ENCODE measurements at regions not wholly inside any gene's neighbourhood (a gene's known extent, or its start where the extent isn't known, plus 50 kb on each side); places are given as distances from the start of the nearest gene placed in this dataset.

- Histone ChIP-seq H3K4me2 (ENCODE audit: low read length) (no peak overlapping the region), H4K20me1 (ENCODE audit: insufficient read depth, low read length) (no peaks in the 10 kb centered on the region), H2AFZ (ENCODE audit: low read depth, low read length) (no peak overlapping the region), H3K9me3 (ENCODE audit: insufficient read depth, low read length) (no peaks in the 10 kb centered on the region), H3K4me1 (ENCODE audit: low read length) (no peaks in the 10 kb centered on the region), H3K9ac (ENCODE audit: low read length) (no peak overlapping the region), H3K79me2 (ENCODE audit: low read length) (no peaks in the 10 kb centered on the region), H3K27ac (ENCODE audit: low read length) (no peak overlapping the region), H3K27me3 (ENCODE audit: low read depth, low read length) (no peaks in the 10 kb centered on the region), H3K4me3 (ENCODE audit: low read length) (no peak overlapping the region), H3K36me3 (replicated peaks; ENCODE audit: low read depth, low read length) (no peaks in the 10 kb centered on the region)
- no peak for TF ChIP-seq CTCF (IDR thresholded peaks at IDR 0.05; ENCODE audit: low read depth, low read length)
- no peak for TF ChIP-seq EZH2phosphoT487 (IDR thresholded peaks at IDR 0.05; ENCODE audit: low read depth)
Measured at GRCh38 chr10:25756784-25757183, 177.2 kb upstream of the MYO3A start.

GRCh38 chr10:25758041-25758457 lies 176.0 kb upstream of the MYO3A start:
- Histone ChIP-seq H3K4me1 (ENCODE audit: low read length) (no peaks in the 10 kb centered on the region), H3K9me3 (ENCODE audit: insufficient read depth, low read length) (no peaks in the 10 kb centered on the region), H3K9ac (ENCODE audit: low read length) (no peak overlapping the region), H3K27ac (ENCODE audit: low read length) (no peak overlapping the region), H4K20me1 (ENCODE audit: insufficient read depth, low read length) (no peaks in the 10 kb centered on the region), H3K36me3 (replicated peaks; ENCODE audit: low read depth, low read length) (no peaks in the 10 kb centered on the region), H3K4me2 (ENCODE audit: low read length) (no peak overlapping the region), H2AFZ (ENCODE audit: low read depth, low read length) (no peak overlapping the region), H3K4me3 (ENCODE audit: low read length) (no peak overlapping the region), H3K79me2 (ENCODE audit: low read length) (no peaks in the 10 kb centered on the region), H3K27me3 (ENCODE audit: low read depth, low read length) (no peaks in the 10 kb centered on the region)
- peak; percentile 73 for TF ChIP-seq CTCF (IDR thresholded peaks at IDR 0.05; ENCODE audit: low read depth, low read length)
- no peak for TF ChIP-seq EZH2phosphoT487 (IDR thresholded peaks at IDR 0.05; ENCODE audit: low read depth)

GRCh38 chr10:25758511-25758910 lies 175.5 kb upstream of the MYO3A start:
- H3K9ac ChIP-seq (ENCODE audit: low read length), result no peak overlapping the region
- no peak overlapping the region for H3K4me3 ChIP-seq (ENCODE audit: low read length)
- no peaks in the 10 kb centered on the region for H3K4me1 ChIP-seq (ENCODE audit: low read length)
- H3K79me2 ChIP-seq (ENCODE audit: low read length), result no peaks in the 10 kb centered on the region
- no peak overlapping the region for H2AFZ ChIP-seq (ENCODE audit: low read depth, low read length)
- no peaks in the 10 kb centered on the region for H3K9me3 ChIP-seq (ENCODE audit: insufficient read depth, low read length)
- no peak overlapping the region for H3K27ac ChIP-seq (ENCODE audit: low read length)
- TF ChIP-seq EZH2phosphoT487 (IDR thresholded peaks at IDR 0.05; ENCODE audit: low read depth), result no peak
- no peak for TF ChIP-seq CTCF (IDR thresholded peaks at IDR 0.05; ENCODE audit: low read depth, low read length)
- no peaks in the 10 kb centered on the region for H3K27me3 ChIP-seq (ENCODE audit: low read depth, low read length)
- H3K36me3 ChIP-seq (replicated peaks; ENCODE audit: low read depth, low read length), result no peaks in the 10 kb centered on the region
- no peak overlapping the region for H3K4me2 ChIP-seq (ENCODE audit: low read length)
- H4K20me1 ChIP-seq (ENCODE audit: insufficient read depth, low read length), result no peaks in the 10 kb centered on the region

GRCh38 chr10:25761937-25762336 lies 172.1 kb upstream of the MYO3A start:
- Histone ChIP-seq H4K20me1 (ENCODE audit: insufficient read depth, low read length) (no peaks in the 10 kb centered on the region), H2AFZ (ENCODE audit: low read depth, low read length) (no peak overlapping the region), H3K4me1 (ENCODE audit: low read length) (no peaks in the 10 kb centered on the region), H3K9ac (ENCODE audit: low read length) (no peak overlapping the region), H3K27ac (ENCODE audit: low read length) (no peak overlapping the region), H3K36me3 (replicated peaks; ENCODE audit: low read depth, low read length) (no peaks in the 10 kb centered on the region), H3K79me2 (ENCODE audit: low read length) (no peaks in the 10 kb centered on the region), H3K27me3 (ENCODE audit: low read depth, low read length) (no peaks in the 10 kb centered on the region), H3K4me2 (ENCODE audit: low read length) (no peak overlapping the region), H3K4me3 (ENCODE audit: low read length) (no peak overlapping the region), H3K9me3 (ENCODE audit: insufficient read depth, low read length) (no peaks in the 10 kb centered on the region)
- TF ChIP-seq EZH2phosphoT487 (IDR thresholded peaks at IDR 0.05; ENCODE audit: low read depth) (no peak), CTCF (IDR thresholded peaks at IDR 0.05; ENCODE audit: low read depth, low read length) (no peak)
